Gastrocnemius medialis (tissue), 4 donors: ENCODE measurements at regions not wholly inside any gene's neighbourhood (a gene's known extent, or its start where the extent isn't known, plus 50 kb on each side); places are given as distances from the start of the nearest gene placed in this dataset.
"Not testable (repeated sequence)": the region's sequence is repeated elsewhere in the genome, so short reads cannot be mapped to it uniquely, and the experiment has no call there.

Source experiments
- ATAC-seq, 2 donors: fragments of 150-250 bp; one replicate each; pipeline ENCODE4 v1.9.1; 2016
- DNase-seq, 2 donors: peaks; one replicate each; pipeline ENCODE4 v3.0.0-alpha.2; 2019
- H3K27ac ChIP-seq, 4 donors: fragments of 200-600 bp; sonication (generic); 1 replicate in 1 of 4; 2 replicates in 3 of 4; pipeline ENCODE4 v1.5.1; 2016 to 2018; ENCODE audit warnings: mild to moderate bottlenecking in 2 of 4, moderate library complexity in 1 of 4
- H3K27me3 ChIP-seq, 3 donors: fragments of 200-600 bp; sonication (generic) in 2 of 3; 1 replicate in 1 of 3; 2 replicates in 2 of 3; pipeline versions ENCODE4 v1.5.1 to v1.6.0; 2016 to 2019; ENCODE audit warnings: mild to moderate bottlenecking in 1 of 3, moderate library complexity in 1 of 3
- H3K36me3 ChIP-seq, 2 donors: fragments of 200-600 bp; sonication (generic) in 1 of 2; one replicate each; pipeline ENCODE4 v1.5.1; 2017 to 2018
- H3K4me1 ChIP-seq, 2 donors: fragments of 200-600 bp; sonication (generic) in 1 of 2; one replicate each; pipeline ENCODE4 v1.5.1; 2016 to 2017; ENCODE audit warnings: mild to moderate bottlenecking in 2 of 2
- H3K4me3 ChIP-seq, 4 donors: fragments of 200-600 bp; sonication (generic) in 3 of 4; 1 replicate in 1 of 4; 2 replicates in 3 of 4; pipeline ENCODE4 v1.5.1; 2016 to 2019; ENCODE audit warnings: mild to moderate bottlenecking in 2 of 4
- H3K9me3 ChIP-seq, 3 donors: fragments of 200-600 bp; sonication (generic) in 2 of 3; 1 replicate in 1 of 3; 2 replicates in 2 of 3; pipeline ENCODE4 v1.5.1; 2016 to 2019
- POLR2A ChIP-seq, 2 donors: fragments of 450-650 bp; IDR thresholded peaks; one replicate each; pipeline ENCODE4 v1.6.1; 2017; ENCODE audit warnings: antibody characterized with exemption in 2 of 2, mild to moderate bottlenecking in 2 of 2, moderate library complexity in 2 of 2
- in situ Hi-C, 4 donors: fragments of 200-750 bp; cut with MboI; loops; one replicate each; pipeline versions ENCODE4 v1.15.0 to v1.8.0; 2017; ENCODE audit warnings: low sequenced_read_pairs in 4 of 4
- intact Hi-C: fragments of 100-400 bp; cut with DNase I; formaldehyde crosslinking; loops from one replicate; pipeline ENCODE4 v1.15.1; 2023; ENCODE audit warnings: low total_unique reads
- TF ChIP-seq, protein P1 (sequence below), 5 experiments: fragments of 450-650 bp in 3 of 5; fragments of 200-600 bp in 2 of 5; sonication (generic) in 2 of 5; IDR thresholded peaks in 4 of 5; conservative IDR thresholded peaks in 1 of 5; 1 replicate in 4 of 5; 2 replicates in 1 of 5; pipeline ENCODE4 v1.5.1; 2016 to 2019; ENCODE audit warnings: antibody characterized with exemption in 5 of 5, mild to moderate bottlenecking in 3 of 5, moderate library complexity in 3 of 5

DNA sequence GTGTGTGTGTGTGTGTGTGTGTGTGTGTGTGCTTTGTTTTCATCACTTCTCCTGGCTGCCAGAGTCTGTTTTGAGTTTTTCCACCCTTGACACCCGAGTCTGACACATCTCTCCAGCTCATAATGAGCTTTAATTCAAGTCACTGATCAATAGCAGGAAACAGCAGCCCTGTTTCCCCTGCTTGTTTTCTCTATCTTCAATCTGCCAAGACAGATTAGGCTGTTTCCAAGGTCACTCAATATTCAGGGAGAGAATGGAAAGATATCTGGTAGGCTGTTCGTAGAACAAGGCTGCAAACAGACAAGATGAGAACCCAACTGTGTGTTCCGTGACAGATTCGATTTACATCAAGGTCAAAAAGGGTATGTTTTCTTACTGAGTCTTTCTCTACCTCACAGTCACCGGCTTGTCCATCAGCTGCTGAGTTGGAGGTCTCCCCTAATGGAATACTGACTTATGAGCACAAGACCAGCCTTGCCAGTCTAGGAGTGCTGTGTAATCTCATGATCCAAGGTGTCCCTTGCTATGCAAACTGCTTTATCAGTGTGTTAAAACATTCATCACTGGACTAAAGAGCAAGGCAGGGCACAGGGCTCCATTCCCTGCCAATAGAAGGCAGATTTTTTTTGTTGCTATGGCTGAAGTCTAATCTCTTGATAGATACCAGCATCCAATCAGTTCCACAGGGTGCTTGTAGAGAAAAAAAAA is 187.9 kb upstream of the LMCD1 start:
- Histone ChIP-seq H3K27ac (no peak overlapping the region), H3K9me3 (peaks cover 0 to 1% (median 0%) of the 10 kb centered on the region in 3 donors), H3K4me3 (no peak overlapping the region), H3K27me3 (no peaks in the 10 kb centered on the region), H3K36me3 (no peaks in the 10 kb centered on the region), H3K4me1 (no peaks in the 10 kb centered on the region)
- ATAC-seq: no peak
- DNase-seq: no peak
- no peak for TF ChIP-seq POLR2A (IDR thresholded peaks at IDR 0.05)
- TF ChIP-seq, protein P1, sequence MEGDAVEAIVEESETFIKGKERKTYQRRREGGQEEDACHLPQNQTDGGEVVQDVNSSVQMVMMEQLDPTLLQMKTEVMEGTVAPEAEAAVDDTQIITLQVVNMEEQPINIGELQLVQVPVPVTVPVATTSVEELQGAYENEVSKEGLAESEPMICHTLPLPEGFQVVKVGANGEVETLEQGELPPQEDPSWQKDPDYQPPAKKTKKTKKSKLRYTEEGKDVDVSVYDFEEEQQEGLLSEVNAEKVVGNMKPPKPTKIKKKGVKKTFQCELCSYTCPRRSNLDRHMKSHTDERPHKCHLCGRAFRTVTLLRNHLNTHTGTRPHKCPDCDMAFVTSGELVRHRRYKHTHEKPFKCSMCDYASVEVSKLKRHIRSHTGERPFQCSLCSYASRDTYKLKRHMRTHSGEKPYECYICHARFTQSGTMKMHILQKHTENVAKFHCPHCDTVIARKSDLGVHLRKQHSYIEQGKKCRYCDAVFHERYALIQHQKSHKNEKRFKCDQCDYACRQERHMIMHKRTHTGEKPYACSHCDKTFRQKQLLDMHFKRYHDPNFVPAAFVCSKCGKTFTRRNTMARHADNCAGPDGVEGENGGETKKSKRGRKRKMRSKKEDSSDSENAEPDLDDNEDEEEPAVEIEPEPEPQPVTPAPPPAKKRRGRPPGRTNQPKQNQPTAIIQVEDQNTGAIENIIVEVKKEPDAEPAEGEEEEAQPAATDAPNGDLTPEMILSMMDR (IDR thresholded peaks at IDR 0.05 in 4 of 5, conservative IDR thresholded peaks at IDR 0.05 in 1 of 5): no peak
- in situ Hi-C loops: no loop called here
- intact Hi-C loops: no loop called here

DNA sequence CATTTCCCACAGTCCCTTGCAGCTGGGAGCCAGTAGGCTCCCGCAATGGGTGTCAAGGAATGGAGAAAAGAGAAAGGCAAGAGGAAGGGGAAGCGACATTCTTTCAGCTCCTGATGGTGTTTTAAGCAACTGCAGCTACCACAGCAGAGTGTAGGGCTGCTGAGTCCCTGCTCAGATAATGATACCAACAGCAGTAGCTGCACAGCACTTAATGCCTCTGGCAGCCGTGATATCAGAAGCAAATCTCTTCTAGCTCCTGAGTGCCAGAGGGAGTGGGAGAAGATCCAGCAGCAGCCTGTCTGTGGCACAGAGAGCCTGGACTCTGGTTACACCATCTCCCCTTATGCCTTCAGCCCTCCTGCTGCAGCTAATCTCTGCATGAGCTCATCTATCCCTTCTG is 186.1 kb upstream of the LMCD1 start:
- H3K36me3 ChIP-seq, DNase-seq, H3K27me3 ChIP-seq, H3K27ac ChIP-seq, H3K4me1 ChIP-seq, ATAC-seq, H3K4me3 ChIP-seq, H3K9me3 ChIP-seq, in situ Hi-C loops, intact Hi-C loops: not testable (repeated sequence)

DNA sequence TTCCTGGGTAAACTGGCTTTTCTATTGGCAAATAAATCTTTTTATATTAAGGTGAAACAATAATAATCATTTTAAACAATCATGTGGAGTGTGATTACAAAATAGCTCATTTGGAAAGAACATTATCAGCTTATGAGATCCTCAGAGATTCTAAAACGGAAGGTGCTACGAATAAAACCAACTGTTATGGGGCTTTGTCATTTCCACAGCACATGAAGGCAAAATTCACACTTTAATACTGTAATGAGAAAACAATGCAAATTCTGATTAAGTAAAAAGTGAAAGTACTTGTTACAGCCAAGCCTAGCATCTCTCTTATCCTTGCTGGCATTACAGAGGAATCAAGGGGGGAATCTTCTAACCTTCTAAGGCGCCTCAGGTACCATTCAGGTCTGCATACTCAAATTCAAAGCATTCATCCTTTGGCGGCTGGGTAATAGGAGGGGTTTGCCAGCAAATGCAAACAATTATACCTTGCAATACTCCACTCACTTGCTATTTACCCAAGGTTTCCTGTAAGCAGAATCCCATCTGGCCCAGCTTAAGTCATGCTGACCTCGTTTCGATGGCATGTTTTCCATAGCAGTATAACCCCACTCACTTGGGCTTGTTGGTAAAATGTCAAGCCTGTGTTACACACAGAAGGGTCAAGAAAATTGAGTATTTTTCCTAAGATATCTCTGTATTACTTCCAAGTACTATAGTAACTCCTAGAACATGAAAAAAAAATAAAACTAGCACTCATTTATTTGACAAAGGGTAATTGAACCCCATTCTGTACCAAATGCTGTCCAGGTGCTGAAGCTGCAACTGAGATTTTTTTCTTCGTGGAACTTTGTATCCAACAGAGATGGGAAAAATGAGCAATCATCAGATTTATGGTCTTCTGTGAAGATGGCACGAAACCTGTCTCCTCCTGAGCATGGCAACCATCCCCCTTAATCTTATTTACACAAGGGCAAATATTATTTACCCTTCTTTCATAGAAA is 183.7 kb upstream of the LMCD1 start:
- ATAC-seq (no peak), DNase-seq (no peak)
- intact Hi-C loops: no loop called here
- H3K36me3 ChIP-seq: no peaks in the 10 kb centered on the region
- no peak overlapping the region for H3K27ac ChIP-seq
- H3K27me3 ChIP-seq: no peaks in the 10 kb centered on the region
- H3K4me1 ChIP-seq: no peaks in the 10 kb centered on the region
- no peak overlapping the region for H3K4me3 ChIP-seq
- H3K9me3 ChIP-seq: no peaks in the 10 kb centered on the region
- in situ Hi-C loops: no loop called here
- TF ChIP-seq, protein P1 (IDR thresholded peaks at IDR 0.05 in 4 of 5, conservative IDR thresholded peaks at IDR 0.05 in 1 of 5): no peak
- TF ChIP-seq POLR2A (IDR thresholded peaks at IDR 0.05): no peak

DNA sequence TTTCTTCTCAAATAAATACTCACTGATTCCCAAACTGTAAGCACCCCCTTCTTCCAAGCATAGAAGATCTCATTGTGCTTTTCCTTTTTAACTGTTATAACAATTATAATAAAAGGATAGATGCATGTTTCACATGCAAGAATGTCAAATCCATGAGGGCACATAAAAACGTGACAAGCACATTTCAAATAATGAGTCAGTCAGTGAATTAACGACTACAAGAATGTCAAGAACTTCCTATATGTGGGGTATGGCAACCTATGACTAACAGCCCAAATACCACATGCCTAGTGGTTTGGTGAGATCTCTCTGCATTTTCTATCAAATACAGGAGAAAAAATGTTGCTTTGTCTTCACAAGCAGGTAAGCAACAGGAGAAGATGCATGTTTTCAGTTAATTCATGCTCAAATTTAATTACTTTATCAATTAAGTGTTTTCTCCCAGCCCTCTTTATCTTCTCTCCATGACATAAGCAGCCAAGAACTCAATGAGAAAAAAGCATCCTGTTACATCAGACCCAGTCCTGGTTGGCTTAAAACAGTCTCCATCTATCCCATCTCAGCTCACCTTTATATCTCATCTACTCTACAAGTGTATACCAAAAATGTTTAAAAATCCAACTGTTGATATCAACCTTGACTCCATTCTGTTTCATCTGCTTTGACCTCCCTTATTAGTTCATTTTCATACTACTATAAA is 181.5 kb upstream of the LMCD1 start:
- no peak for DNase-seq
- intact Hi-C loops: no loop called here

More for the DNA sequence above, 181.5 kb upstream of the LMCD1 start:
- no peaks in the 10 kb centered on the region for H3K4me1 ChIP-seq
- no peaks in the 10 kb centered on the region for H3K9me3 ChIP-seq
- no peaks in the 10 kb centered on the region for H3K27me3 ChIP-seq
- no peak for TF ChIP-seq POLR2A (IDR thresholded peaks at IDR 0.05)
- TF ChIP-seq, protein P1 (IDR thresholded peaks at IDR 0.05 in 4 of 5, conservative IDR thresholded peaks at IDR 0.05 in 1 of 5): no peak
- in situ Hi-C loops: no loop called here
- ATAC-seq: no peak
- no peak overlapping the region for H3K4me3 ChIP-seq
- no peaks in the 10 kb centered on the region for H3K36me3 ChIP-seq
- H3K27ac ChIP-seq: no peak overlapping the region
